DOHH2 (cell line): ENCODE measurements at regions not wholly inside any gene's neighbourhood (a gene's known extent, or its start where the extent isn't known, plus 50 kb on each side); places are given as distances from the start of the nearest gene placed in this dataset.

ENCODE experiments used
- H3F3A ChIP-seq: fragments of 200-600 bp; sonication (generic), shearing (Covaris generic); 2 replicates; pipeline ENCODE4 v1.6.0; 2016; ENCODE audit warnings: antibody characterized with exemption, mild to moderate bottlenecking; ENCODE audit not compliant: control insufficient read depth, insufficient read depth
- H3K27ac ChIP-seq: fragments of 200-600 bp; sonication (generic); 2 replicates; pipeline ENCODE4 v1.5.1; 2014; ENCODE audit warnings: low read depth, mild to moderate bottlenecking, low read length, moderate library complexity
- H3K27me3 ChIP-seq: fragments of 200-600 bp; sonication (generic); 2 replicates; pipeline ENCODE4 v1.6.1; 2014; ENCODE audit warnings: mild to moderate bottlenecking, low read length, mixed read lengths; ENCODE audit not compliant: control insufficient read depth
- H3K36me3 ChIP-seq: fragments of 200-600 bp; sonication (generic); 2 replicates; pipeline ENCODE4 v1.6.1; 2014; ENCODE audit warnings: mild to moderate bottlenecking, low read length, moderate library complexity, mixed read lengths; ENCODE audit not compliant: control insufficient read depth
- H3K4me1 ChIP-seq: fragments of 200-600 bp; sonication (generic); 2 replicates; pipeline ENCODE4 v1.6.1; 2014; ENCODE audit warnings: mild to moderate bottlenecking, low read length, mixed read lengths; ENCODE audit not compliant: control insufficient read depth
- H3K4me2 ChIP-seq: fragments of 200-600 bp; sonication (generic); 2 replicates; pipeline ENCODE4 v1.6.0; 2014; ENCODE audit warnings: mild to moderate bottlenecking, low read length, moderate library complexity
- H3K4me3 ChIP-seq: fragments of 200-600 bp; sonication (generic); 2 replicates; pipeline ENCODE4 v1.5.1; 2014; ENCODE audit warnings: mild to moderate bottlenecking, low read length, mixed read lengths
- H3K79me2 ChIP-seq: fragments of 200-600 bp; sonication (generic); 2 replicates; pipeline ENCODE4 v1.6.1; 2014; ENCODE audit warnings: mild to moderate bottlenecking, low read length, mixed read lengths; ENCODE audit not compliant: control insufficient read depth
- H3K9me2 ChIP-seq: fragments of 200-600 bp; sonication (generic); replicated peaks from 2 replicates; pipeline ENCODE4 v1.6.1; 2014; ENCODE audit warnings: mild to moderate bottlenecking, low read length, mixed read lengths; ENCODE audit not compliant: control insufficient read depth
- H3K9me3 ChIP-seq: fragments of 200-600 bp; sonication (generic); 2 replicates; pipeline ENCODE4 v1.6.1; 2014; ENCODE audit warnings: antibody characterized with exemption, low read length, mixed read lengths; ENCODE audit not compliant: control insufficient read depth, insufficient read depth
- H4K20me1 ChIP-seq: fragments of 200-600 bp; sonication (generic); 2 replicates; pipeline ENCODE4 v1.6.0; 2014; ENCODE audit warnings: low read depth, mild to moderate bottlenecking, antibody characterized with exemption, low read length, moderate library complexity; ENCODE audit not compliant: control insufficient read depth, insufficient read depth
- CTCF ChIP-seq: fragments of 200-600 bp; sonication (generic); IDR thresholded peaks from one replicate; pipeline ENCODE4 v1.5.1; 2014; ENCODE audit warnings: antibody characterized with exemption, mild to moderate bottlenecking, low read depth, low read length; ENCODE audit not compliant: poor library complexity, severe bottlenecking
- EZH2phosphoT487 ChIP-seq: fragments of 200-600 bp; sonication (generic); IDR thresholded peaks from 2 replicates; pipeline ENCODE4 v1.6.1; 2017; ENCODE audit warnings: borderline replicate concordance, mild to moderate bottlenecking, antibody characterized with exemption, low read length, moderate library complexity, mixed read lengths

GRCh38 chr17:15006421-15007128, 258.6 kb downstream of the PMP22 start:
- no peak overlapping the region for H3K27ac ChIP-seq
- no peaks in the 10 kb centered on the region for H3K9me2 ChIP-seq
- no peak overlapping the region for H3K4me2 ChIP-seq
- H3K79me2 ChIP-seq = no peaks in the 10 kb centered on the region
- no peaks in the 10 kb centered on the region; the same call in 1 of the 2 replicates for H3K9me3 ChIP-seq
- no peaks in the 10 kb centered on the region for H3F3A ChIP-seq
- no peaks in the 10 kb centered on the region for H4K20me1 ChIP-seq
- H3K4me1 ChIP-seq = no peaks in the 10 kb centered on the region
- no peak overlapping the region for H3K4me3 ChIP-seq
- H3K27me3 ChIP-seq = no peaks in the 10 kb centered on the region
- H3K36me3 ChIP-seq = no peaks in the 10 kb centered on the region
- TF ChIP-seq CTCF (no peak), EZH2phosphoT487 (no peak)

GRCh38 chr17:15000661-15001060, 264.5 kb downstream of the PMP22 start:
- Histone ChIP-seq H3K36me3 (no peaks in the 10 kb centered on the region), H3K9me3 (no peaks in the 10 kb centered on the region; the same call in 1 of the 2 replicates), H3K4me1 (no peaks in the 10 kb centered on the region), H3K4me2 (no peak overlapping the region), H3K4me3 (no peak overlapping the region), H3K79me2 (no peaks in the 10 kb centered on the region), H3K27ac (no peak overlapping the region), H3K27me3 (no peaks in the 10 kb centered on the region), H4K20me1 (no peaks in the 10 kb centered on the region), H3K9me2 (no peaks in the 10 kb centered on the region), H3F3A (no peaks in the 10 kb centered on the region)
- TF ChIP-seq CTCF (no peak), EZH2phosphoT487 (no peak)

- Histone ChIP-seq H4K20me1 (no peaks in the 10 kb centered on the region), H3K4me3 (no peak overlapping the region), H3K27ac (no peak overlapping the region), H3K9me2 (no peaks in the 10 kb centered on the region), H3K9me3 (no peaks in the 10 kb centered on the region), H3K4me1 (no peaks in the 10 kb centered on the region), H3K36me3 (no peaks in the 10 kb centered on the region), H3K79me2 (no peaks in the 10 kb centered on the region), H3K27me3 (no peaks in the 10 kb centered on the region), H3K4me2 (no peak overlapping the region), H3F3A (no peaks in the 10 kb centered on the region)
- TF ChIP-seq CTCF (no peak), EZH2phosphoT487 (no peak)
Measured at GRCh38 chr17:14997290-14997689, 267.8 kb downstream of the PMP22 start.
